ENCODE measurements at regions not wholly inside any gene's neighbourhood (a gene's known extent, or its start where the extent isn't known, plus 50 kb on each side); places are given as distances from the start of the nearest gene placed in this dataset.

DNA sequence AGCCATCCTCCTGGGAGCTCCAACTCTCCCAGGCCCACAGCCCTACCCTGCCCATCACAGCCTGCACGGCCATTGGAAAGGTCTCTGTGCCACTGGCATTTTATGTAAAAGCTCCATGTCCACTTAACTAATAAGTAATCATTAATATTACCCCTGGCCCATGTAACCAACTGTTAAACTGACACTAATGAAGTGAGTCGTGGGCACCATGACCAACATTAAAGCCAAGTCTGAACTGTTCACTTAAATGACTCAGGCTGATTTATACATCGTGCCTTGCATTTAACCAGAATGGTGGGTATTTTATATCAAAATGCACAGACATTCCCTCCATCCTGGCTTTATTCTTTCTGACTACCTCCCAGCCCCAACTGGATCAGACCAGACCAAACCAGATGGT, 229.3 kb downstream of the SOX9 start:
- no peak for TF ChIP-seq CREB5 (CRISPR knock-in tag; IDR thresholded peaks at IDR 0.05; ENCODE audit: low read depth)
- TF ChIP-seq TOX (CRISPR knock-in tag; IDR thresholded peaks at IDR 0.05; ENCODE audit: borderline replicate concordance) = no peak
- no peak for TF ChIP-seq CSRNP3 (CRISPR knock-in tag; IDR thresholded peaks at IDR 0.05)
- no peak for TF ChIP-seq OSR1 (CRISPR knock-in tag; IDR thresholded peaks at IDR 0.05)
- no peak for TF ChIP-seq TCF4 (CRISPR knock-in tag; IDR thresholded peaks at IDR 0.05; ENCODE audit: borderline replicate concordance)
- TF ChIP-seq TSHZ2 (CRISPR knock-in tag; IDR thresholded peaks at IDR 0.05) = no peak
- TF ChIP-seq ZFP3 (CRISPR knock-in tag; IDR thresholded peaks at IDR 0.05) = peak; percentile 48; the same call in 1 of the 2 replicates
- no peak for TF ChIP-seq ZNF565 (CRISPR knock-in tag; conservative IDR thresholded peaks at IDR 0.05; ENCODE audit: low read depth)
- no peak for TF ChIP-seq ARNTL (CRISPR knock-in tag; IDR thresholded peaks at IDR 0.05; ENCODE audit: borderline replicate concordance, low read depth)
- TF ChIP-seq, protein P1, sequence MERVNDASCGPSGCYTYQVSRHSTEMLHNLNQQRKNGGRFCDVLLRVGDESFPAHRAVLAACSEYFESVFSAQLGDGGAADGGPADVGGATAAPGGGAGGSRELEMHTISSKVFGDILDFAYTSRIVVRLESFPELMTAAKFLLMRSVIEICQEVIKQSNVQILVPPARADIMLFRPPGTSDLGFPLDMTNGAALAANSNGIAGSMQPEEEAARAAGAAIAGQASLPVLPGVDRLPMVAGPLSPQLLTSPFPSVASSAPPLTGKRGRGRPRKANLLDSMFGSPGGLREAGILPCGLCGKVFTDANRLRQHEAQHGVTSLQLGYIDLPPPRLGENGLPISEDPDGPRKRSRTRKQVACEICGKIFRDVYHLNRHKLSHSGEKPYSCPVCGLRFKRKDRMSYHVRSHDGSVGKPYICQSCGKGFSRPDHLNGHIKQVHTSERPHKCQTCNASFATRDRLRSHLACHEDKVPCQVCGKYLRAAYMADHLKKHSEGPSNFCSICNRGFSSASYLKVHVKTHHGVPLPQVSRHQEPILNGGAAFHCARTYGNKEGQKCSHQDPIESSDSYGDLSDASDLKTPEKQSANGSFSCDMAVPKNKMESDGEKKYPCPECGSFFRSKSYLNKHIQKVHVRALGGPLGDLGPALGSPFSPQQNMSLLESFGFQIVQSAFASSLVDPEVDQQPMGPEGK (CRISPR knock-in tag; IDR thresholded peaks at IDR 0.05; ENCODE audit: borderline replicate concordance) = no peak
- peak; percentile 83 for TF ChIP-seq ISL1 (CRISPR knock-in tag; IDR thresholded peaks at IDR 0.05)
- no peak for TF ChIP-seq PPARA (CRISPR knock-in tag; IDR thresholded peaks at IDR 0.05; ENCODE audit: borderline replicate concordance)
